ENCODE measurements at regions not wholly inside any gene's neighbourhood (a gene's known extent, or its start where the extent isn't known, plus 50 kb on each side); places are given as distances from the start of the nearest gene placed in this dataset.

DNA sequence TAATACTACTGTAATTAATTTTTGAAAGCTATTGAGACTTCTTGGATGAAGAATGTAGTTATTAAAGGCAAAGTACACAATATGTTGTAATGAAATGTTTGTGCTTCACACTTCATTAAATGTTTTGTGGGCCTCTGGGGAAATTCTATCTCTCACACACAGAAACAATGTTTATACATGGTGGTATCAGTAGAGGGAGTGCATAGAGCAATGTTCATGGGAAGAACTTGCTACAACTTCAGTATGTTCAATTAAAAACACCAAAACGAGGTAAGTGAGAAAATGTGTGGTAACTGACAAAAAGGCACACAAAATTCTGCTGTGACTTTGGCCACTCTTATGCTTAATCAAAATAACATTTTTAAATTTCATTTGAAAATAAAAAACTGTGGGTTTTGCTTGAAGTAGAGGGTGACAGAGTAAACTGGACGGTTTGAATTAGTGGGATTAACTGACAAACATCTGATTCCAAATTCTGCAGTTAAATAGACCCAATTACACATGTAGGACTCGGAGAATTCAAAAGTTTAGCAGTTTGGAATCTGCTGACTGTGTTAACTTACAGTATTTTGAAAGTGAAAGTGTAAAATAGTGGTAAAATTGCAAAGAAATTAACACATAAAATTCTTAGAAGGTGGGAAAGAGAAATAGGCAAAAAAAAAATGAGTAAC is 111.4 kb upstream of the TTC29 start:
- no peak for DNase-seq

DNA sequence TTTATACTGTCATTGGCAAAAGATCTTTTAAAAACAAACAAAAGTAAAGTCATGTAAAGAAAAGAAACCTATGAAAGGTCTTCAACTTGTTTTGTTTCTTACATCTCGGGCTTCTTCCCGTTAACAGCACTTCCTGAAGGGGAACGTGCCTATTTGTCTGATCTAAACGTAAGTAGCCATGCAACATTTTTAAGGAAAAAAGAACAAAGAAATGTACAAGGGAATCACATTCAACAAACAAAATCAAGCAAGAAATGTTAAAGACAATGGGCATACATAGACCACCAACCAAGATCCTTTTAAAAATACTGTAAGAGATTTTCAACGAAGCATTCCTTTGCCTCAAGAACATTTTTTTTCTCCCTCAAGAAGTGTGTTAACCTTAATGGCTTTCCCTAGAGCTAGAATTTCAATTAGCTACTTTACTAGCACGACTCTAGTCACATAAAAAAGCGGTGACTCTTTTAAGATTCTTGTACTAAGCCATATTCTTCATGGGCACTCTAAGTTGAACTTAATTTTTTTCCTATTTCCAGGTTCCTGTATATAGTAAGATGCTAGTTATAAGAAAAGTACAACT is 112.0 kb upstream of the TTC29 start:
- DNase-seq = no peak

DNA sequence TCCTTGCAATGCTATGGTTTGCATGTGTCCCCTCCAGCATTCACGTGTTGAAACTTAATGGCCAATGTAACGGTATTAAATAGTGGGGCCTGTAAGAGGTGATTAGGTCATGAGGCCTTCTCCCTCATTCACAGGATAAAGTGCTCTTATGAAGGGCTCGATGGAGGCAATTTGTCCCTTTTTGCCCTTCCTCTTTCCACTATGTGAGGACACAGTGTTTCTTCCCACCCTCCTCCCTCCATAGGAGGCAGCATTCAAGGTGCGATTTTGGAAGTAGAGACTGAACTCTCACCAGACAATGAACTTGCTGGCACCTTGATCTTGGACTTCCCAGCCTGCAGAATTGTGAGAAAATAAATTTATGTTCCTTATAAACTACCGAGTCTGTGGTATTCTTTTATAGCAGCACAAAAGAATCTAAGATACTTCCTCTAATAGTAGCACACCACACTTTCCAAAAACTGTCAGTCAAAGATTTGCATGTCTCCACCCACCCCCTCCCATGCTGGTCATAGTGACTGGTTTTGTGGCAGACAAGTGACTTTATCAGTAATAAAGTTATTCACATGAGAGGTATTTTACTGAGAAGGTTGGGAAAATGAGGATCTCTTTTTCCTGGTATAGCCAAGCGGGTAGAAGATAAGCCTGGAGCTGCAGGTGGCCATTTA is 113.5 kb upstream of the TTC29 start:
- no peak for DNase-seq

DNA sequence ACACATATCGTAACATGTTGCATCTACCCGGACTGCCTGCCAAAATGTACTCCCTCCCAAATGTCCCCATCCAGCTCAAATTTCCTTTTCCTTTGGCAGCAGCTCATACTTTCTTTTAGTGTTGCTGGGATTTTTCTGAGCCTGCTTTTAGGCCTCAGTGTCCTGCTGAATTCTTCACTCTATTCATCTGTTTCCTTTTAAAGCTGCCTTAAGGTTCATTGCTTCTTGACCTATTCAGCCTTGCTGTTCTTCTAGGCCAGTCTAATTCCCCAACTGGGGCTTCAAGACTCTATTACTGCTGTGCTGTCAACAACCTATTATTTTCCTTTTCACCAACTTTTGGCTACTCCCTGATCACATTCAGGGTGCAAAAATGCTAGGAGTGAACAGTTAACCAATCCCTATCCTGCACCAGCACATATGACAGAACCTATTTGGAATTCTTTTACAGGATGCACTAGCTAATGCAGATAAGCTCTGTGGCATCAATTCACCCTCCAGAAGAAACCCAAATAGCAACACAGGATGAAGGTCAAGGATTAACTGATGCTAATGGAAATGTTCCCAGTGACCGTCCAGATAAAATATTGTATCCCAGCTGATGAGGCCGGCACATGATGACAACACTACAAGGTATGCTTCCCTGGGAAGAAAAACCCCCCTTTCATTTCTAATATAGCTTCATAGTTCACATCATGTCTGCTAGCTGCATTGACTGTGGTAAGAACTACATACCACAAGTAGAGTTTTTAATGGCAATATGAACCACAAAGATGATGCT is 114.7 kb upstream of the TTC29 start:
- DNase-seq = no peak

DNA sequence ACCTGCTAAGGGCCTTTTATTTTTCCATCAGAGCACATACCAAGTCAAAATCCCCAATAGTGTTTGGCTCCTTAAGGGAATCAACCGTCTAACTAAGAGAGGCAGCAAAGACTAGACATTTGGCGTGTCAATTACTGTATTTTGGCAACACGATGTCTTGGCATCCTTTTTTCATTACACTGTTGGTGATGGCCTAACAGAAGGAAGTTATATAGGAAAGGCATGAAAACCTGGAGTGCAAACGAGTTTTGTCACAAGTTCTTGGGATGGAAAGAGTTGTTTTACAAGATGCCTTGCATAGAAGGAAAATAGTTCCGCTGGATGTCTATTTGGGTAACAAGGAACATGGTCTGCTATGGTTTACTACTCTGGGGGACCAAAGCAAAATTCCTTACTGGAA is 119.2 kb upstream of the TTC29 start:
- no peak for DNase-seq

DNA sequence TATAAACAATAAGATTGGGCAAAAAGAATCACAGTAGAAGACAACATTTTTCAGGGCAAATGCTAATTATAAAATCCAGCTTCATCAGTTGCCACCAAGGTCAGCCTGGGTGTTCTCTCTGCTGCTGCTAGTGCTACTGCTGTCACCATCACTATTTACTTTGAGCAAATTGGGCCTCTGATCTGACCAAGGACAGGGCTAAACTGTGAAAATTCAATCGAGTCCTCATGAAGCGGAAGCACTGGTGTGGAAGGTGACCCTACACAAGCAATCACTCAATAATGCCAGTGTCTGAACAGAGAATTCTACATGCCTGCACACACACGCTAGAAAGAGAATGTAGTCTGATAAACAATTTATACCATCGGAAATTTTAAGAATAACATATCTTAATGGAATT is 122.9 kb upstream of the TTC29 start:
- no peak for DNase-seq

DNA sequence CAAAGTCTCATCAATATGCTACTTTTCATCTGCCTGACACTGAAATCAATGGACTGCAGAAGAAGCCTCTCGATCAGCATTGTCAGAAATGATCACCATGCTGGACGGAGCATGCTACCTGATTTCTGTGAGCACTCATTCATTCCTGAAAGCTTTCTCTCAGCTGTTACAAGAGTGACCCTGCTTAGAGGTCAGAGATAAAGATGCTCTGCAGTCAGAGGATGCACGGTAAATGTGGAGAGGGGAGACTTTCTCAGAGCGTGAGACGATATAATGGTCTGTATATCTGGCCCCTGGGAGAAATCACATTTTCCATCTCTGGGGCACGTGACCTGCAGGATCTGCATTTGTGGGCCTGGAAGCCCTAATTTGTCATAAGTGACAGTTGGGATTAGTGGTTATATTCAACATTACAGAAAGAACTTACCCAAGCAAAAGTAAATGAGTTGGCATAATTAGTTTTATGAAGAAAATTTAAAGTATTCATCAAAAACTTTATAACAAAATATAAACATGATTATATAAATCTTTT is 125.6 kb upstream of the TTC29 start:
- no peak for DNase-seq

DNA sequence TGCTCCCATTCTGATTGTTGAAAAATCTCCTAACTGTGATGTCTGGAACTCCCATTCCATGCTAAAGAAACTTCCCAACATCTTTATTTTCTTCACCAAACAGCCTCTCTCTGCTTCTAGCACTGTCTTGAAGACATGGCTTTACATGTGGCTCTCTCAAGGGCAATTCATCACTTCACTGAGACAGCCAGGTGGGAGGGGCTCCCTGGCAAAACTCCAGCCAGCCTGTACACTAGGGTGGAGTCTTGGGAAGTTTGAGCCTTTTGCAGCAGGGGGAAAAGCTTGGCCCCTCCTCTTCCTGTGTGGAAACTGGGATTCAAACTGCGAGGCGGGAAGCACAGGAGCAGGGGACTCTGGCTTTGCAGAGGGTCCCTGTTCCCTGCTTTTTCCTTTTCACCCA is 130.5 kb upstream of the TTC29 start:
- no peak for DNase-seq

DNA sequence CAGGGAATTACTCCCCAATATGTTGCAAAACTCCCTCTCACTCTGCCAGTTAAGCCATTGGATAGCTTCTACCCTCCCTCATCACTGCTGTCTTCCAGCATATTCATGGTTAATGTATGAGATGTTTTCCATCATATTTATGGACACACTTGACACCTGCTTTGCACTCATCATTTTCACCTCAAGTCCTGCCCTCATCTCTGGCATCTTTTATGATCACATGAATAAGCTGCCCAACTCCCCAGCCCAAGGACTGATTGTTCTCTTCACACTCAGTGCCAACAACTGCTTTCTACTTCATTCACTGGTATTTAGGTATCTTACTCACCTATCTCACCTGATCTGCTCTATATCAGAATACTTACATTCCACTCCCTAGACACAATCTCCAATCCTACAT is 131.1 kb upstream of the TTC29 start:
- no peak for DNase-seq

DNA sequence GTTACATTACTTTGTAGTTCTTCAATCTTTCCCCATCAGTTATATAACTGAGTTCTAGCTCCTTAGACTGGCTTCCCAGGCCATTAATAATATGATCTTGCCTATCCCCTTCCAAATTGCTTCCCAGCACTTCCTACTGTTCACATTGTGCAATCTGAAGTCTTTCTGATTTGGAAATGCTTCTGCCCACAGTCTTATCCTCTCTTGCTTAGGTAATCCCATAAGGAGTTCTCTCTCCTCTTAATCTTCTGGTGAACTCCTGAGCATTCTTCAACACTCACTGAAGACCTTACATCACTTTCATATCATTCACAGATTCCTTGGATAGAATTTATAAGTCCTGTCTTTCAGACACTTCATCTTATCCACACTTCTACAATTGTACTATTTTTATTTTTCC is 132.7 kb upstream of the TTC29 start:
- DNase-seq = no peak

DNA sequence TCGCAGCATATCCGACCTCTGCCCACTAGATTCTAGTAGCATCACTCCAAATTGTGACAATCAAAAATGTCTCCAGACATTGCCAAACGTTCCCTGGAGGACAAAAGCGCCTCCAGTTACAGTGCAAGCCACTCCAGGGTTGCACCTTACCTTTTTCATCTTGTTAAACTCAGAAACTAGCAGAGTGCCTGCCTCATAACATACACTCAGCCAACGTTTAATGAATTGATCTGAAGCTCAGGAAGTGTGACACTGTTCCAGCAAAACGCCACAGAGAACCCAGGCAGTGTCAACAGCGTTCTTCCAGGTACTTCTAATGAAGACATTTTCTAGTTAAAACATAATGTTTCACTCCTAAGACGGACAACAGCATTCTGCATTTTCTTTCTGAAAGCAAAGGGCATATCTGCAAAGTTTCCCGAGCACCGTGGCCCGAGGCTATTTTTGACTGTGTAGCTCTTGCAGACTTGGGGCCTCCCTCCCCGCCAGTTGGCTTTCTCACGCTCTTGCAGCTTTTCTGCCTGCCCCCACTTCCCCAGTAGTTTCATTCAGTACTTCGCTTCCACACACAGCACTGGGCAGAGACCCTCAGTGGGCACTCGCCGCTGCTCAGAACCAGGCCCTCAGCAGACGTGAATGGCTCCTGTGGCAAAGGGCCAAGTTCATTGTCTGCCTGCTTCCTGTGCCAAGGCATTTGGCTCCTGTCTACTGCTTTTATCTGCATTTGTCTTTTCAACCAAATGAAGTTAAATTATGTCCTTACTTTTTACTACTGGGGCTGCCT is 133.4 kb upstream of the TTC29 start:
- DNase-seq = no peak

DNA sequence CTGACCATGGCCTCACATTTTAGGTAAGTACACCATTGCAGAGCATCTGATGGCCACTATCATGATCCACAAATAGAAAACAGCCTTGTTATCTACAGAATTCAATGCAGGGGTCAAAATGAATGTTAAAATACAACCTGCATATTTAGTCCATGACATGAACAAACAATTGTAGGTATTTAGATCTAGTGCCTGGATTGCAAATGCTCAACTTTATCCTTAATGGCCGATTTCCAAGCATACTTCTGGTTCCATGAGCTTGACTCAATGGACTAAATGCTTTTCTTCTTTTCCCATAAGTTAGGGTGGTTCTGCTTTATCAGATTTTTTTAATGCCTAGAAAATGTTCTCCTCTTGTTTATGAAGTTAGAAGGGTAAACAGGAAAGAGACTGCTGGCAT is 139.2 kb upstream of the TTC29 start:
- DNase-seq = no peak

DNA sequence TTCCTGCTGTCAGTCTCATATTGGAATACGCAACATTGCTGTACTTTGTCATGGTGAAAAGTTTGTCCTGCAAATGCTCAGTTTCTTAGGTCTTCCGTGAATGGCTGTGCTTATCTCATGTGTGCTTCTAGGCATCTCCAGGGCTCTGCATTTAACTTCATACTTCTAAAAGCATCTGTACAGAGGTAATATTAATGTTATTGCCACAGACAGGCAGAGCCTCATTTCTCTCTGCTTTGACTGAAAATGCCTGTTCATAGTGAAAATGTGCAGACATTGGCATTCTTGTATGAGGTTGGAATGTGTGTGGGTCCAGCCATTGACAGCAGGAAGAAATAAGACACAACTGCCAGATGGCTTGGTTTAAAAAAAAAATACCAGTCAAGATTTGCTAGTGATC is 140.1 kb upstream of the TTC29 start:
- DNase-seq = no peak

DNA sequence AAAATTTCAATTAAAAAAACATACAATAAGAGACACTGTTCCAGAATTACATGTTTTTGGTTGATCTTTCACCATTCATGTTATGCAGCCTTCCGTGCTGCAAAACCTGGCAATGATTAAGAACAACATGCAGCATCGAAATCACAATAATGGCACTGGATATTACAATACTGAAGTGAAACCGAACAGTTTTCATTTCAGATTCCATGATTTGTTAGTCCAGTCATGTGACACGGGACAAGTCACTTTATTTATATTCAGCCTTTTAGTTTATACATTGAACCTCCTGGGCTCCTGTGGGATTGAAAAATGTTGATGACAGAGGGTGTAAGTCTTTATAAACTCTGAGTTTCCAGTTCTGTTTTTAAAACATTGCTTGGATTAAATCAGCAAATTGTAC is 142.5 kb upstream of the TTC29 start:
- DNase-seq = no peak

DNA sequence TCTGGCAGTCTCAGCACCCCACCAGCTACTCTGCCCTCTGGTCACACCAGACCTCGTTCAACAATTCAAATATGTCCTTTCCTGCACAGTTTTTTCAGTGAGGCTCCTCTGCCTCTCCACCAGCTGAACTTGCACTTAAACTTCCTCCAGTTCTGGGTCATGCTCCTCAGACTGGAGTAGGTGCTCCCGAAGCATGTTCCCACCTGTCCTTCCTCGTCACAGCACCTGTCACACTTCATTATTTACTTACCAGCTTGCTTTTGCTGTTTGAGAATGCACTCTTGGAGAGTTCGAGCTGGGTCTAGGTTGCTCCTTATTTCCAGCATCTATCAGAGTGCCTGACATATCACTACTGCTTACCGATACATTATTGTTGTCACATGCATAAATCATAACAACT is 144.8 kb upstream of the TTC29 start:
- no peak for DNase-seq

DNA sequence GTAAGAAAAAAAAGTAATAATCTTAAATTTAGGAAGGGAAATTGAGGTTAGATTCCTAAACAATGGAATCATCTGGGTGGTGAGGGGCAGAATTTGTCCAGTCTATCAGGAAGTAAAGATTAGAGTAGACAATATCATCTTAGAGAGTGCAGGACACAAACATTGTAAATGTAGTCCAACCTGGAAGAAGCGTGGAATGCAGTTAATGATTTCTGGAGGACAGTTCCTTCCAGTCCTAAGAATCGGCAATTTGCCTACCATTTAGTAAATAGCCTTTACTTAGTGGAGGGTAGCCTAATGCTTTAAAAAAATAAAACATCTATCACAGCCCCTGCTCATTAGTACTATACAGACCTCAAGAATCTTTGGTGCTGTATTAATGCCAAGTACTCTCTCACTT is 147.5 kb upstream of the TTC29 start:
- DNase-seq = no peak

DNA sequence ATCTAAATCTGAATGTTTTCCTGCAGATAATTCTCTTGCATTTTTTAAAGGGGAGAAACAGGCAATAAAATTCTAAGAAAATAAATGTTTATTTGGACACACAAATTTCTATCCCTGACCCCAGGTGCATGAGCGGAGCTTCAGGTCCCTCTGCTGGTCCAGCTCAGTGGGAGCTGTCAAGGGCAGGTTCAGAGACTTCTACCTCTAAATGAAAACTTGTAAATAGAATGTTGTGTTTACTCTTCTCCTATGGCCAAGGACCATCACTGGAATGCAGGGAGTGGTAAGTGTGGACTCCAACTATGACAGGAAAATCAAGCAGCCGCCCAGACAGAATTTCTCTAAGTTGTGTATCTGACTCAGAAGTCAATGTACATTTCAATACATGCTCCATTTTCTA is 148.6 kb upstream of the TTC29 start:
- no peak for DNase-seq

DNA sequence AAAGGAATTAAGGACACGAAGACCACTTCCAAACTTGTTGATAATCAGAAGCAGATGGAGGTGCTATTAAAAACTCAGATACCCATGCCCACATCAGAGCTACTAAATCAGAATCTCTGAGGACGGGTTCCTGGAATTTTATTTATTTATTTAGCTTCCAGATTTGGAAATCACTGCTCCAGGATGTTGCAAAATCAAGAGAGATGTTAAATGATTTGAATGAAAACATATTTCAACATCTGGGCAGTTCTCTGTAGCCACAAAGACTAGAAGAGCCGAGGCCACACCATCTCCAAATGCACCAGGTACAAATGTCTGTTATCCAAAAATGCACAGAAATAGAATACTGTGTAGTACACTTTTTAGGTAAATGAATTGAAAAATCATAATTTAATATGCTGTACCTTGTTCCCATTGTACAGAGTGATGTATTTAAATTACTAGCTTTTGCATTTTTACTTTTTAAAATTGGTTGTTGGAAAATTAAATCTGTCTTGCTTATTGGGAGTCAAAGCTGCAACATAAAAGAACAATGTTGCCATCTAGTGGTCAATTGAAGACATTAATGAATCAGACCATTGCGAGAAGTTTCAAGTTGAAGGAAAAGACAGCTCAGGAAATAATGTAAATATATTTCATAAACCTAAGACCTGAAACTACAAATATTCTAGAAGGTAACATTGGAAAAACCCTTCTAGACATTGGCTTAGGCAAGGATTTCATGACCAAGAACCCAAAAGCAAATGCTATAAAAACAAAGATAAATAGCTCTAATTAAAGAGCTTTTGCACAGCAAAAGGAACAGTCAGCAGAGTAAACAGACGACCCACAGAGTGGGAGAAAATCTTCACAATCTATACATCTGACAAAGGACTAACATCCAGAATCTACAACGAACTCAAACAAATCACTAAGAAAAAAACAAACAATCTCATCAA is 151.3 kb upstream of the TTC29 start:
- peak; percentile 24 for DNase-seq

DNA sequence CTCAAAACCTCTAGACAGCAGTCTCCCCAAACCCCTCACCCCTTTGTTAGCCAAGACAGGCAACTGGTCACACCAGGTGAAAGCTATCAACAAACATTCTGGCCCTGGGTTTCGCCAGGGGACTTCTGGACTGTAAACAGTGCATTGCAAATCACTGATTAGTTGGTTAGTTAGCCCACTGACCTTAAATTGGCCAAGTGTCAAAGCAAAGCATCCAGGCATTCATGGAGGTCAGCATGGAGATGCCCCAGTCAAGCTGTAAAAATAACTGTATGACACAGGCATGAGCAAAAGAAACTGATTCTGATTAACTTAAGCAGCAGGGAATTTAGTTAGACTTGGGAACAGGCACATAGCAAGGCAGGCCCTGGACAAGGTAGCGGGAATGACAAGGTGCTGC is 156.0 kb upstream of the TTC29 start:
- no peak for DNase-seq

DNA sequence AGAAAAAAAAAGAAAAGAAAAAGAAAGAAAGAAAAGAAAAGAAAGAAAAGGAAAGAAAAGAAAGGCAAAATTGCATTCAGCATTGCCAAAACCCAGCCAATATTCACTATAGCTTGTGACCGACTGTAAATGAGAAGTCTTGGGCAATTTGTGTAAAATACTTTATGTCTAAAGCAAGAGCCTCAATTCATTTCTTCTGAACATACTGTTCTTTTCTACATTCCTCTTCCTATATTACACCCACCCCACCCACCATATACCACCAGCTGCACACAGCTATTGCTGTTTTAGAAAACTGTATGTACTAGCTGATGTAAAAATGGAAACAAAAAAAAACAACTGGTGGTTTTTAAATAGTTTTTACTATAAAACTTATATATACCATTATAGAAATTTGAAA is 156.9 kb upstream of the TTC29 start:
- DNase-seq = no peak

DNA sequence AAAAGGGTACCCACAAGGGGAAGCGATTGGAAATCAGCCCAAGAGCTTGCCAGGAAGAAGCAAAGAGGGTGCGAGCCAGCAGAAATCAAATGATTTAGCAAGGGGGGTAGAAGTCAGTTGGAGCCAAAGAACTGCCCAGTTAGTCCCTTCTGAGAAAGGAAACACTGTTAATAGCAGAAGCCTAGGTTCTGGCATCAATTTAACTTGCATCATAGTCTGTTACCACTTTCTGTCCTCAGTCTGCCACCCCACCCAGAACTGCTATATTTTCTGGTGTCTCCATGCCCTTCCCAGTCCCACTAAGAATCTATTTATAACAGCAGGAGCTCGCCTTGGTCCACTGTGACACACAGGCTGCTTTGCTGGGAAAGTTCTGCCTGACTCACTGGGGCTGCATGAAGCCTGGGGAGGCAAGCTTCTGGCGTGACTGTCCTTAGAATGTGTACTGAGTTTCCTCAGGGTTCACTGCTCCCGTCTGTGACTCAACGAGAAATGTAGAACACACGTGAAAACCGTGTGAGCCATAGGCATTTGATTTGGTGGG is 157.8 kb upstream of the TTC29 start:
- DNase-seq = no peak

All from NCI-H2029 treated with DMSO at 0.1 percent for 48 hours (cell line).